ENCODE measurements at regions not wholly inside any gene's neighbourhood (a gene's known extent, or its start where the extent isn't known, plus 50 kb on each side); places are given as distances from the start of the nearest gene placed in this dataset.

DNA sequence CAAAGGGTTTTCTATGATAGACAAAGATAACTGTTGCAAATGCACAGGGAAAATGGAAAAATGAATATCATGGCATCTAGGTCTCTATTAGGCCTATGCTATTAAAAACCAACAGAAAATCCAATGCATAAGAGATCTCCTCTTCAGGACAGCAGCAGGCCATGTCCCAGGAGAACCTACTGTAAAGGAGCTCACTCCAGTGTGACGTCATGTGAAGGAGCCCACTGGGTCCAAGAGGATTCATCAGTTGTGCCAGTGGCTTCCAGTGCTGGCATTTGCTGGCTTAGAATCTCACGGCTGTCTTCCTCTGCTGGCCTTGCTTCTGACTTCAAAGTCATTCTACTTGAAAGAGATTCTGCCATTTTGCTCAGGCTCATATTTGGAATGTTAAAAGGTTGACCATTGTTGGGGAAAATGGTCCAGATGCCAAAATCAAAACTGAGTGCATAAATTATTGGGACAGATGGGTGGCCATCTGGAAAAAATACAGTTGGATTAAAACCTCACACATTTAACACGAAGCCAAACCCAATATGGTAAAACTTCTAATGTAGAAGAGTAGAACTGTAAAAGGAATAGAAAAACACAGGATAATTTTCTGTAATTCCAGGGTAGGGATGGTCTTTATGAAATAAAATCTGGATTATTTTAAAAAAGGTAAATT lies 75.4 kb upstream of the ARID2 start:
- Histone ChIP-seq H3K27ac (ENCODE audit: low read depth in 2 of 2, low read length in 1 of 2) (no peak overlapping the region), H3K36me3 (ENCODE audit: control insufficient read depth in 2 of 2, insufficient read depth in 2 of 2, low read length in 1 of 2) (no peaks in the 10 kb centered on the region), H3K27me3 (ENCODE audit: control insufficient read depth in 1 of 2, insufficient read depth in 2 of 2, low read length in 2 of 2) (no peaks in the 10 kb centered on the region), H3K9me3 (ENCODE audit: control insufficient read depth in 2 of 2, insufficient read depth in 1 of 2, low read depth in 1 of 2, low read length in 1 of 2) (no peaks in the 10 kb centered on the region), H3K4me3 (ENCODE audit: low read depth in 1 of 2, low read length in 2 of 2) (no peak overlapping the region), H3K4me1 (ENCODE audit: control insufficient read depth in 2 of 2, insufficient read depth in 2 of 2, low read length in 1 of 2) (no peaks in the 10 kb centered on the region)
- WGBS, 2 donors: 85 to 91% methylated on average over 3 of the region's 3 CpGs

DNA sequence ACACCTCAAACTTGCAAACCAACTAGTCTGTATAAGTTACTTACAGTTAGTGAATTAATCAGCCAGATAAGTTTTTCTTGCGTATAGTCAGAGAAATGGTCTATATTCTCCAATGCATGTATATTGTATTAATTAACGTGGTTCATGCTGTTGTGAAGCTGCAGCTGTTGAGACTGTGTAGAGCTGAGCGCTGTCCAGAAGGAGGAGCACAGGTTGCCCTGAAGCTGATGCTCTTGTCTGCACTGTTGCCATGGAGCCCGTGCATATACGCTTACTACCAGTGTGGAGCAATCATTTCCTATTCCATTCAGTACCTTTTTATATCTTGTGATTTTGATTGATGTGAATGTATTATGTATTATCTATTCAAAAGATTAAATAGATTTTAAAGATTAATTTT lies 74.3 kb upstream of the ARID2 start:
- no peak overlapping the region for H3K27ac ChIP-seq (ENCODE audit: low read depth in 2 of 2, low read length in 1 of 2)
- no peaks in the 10 kb centered on the region for H3K9me3 ChIP-seq (ENCODE audit: control insufficient read depth in 2 of 2, insufficient read depth in 1 of 2, low read depth in 1 of 2, low read length in 1 of 2)
- no peaks in the 10 kb centered on the region for H3K4me1 ChIP-seq (ENCODE audit: control insufficient read depth in 2 of 2, insufficient read depth in 2 of 2, low read length in 1 of 2)
- H3K4me3 ChIP-seq (ENCODE audit: low read depth in 1 of 2, low read length in 2 of 2): no peak overlapping the region
- 43 to 52% methylated on average over 5 of the region's 5 CpGs for WGBS, 2 donors
- H3K36me3 ChIP-seq (ENCODE audit: control insufficient read depth in 2 of 2, insufficient read depth in 2 of 2, low read length in 1 of 2): no peaks in the 10 kb centered on the region
- no peaks in the 10 kb centered on the region for H3K27me3 ChIP-seq (ENCODE audit: control insufficient read depth in 1 of 2, insufficient read depth in 2 of 2, low read length in 2 of 2)

DNA sequence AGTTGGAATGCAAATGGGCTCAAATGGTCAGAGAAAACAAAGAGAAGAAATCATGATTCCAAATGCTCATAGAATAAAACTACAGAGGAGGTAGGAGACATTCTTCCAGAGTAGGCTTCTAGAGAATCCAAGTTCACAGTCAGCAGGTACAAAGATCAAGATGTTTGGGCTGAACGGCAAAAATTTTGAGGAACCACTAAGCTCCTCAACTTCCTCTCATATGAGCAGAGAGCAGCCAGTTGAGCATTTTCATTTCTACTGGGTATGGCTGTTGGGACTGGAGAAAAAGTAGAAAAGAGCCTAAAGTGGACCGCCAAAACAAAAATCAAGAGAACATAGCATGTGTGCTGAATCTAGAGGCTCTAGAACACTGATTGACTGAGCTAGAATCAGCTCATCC lies 73.8 kb upstream of the ARID2 start:
- Histone ChIP-seq H3K27ac (ENCODE audit: low read depth in 2 of 2, low read length in 1 of 2) (no peak overlapping the region), H3K4me1 (ENCODE audit: control insufficient read depth in 2 of 2, insufficient read depth in 2 of 2, low read length in 1 of 2) (no peaks in the 10 kb centered on the region), H3K27me3 (ENCODE audit: control insufficient read depth in 1 of 2, insufficient read depth in 2 of 2, low read length in 2 of 2) (no peaks in the 10 kb centered on the region), H3K9me3 (ENCODE audit: control insufficient read depth in 2 of 2, insufficient read depth in 1 of 2, low read depth in 1 of 2, low read length in 1 of 2) (no peaks in the 10 kb centered on the region), H3K4me3 (ENCODE audit: low read depth in 1 of 2, low read length in 2 of 2) (no peak overlapping the region), H3K36me3 (ENCODE audit: control insufficient read depth in 2 of 2, insufficient read depth in 2 of 2, low read length in 1 of 2) (no peaks in the 10 kb centered on the region)
- 76 to 91% methylated on average over 2 of the region's 2 CpGs for WGBS, 2 donors

DNA sequence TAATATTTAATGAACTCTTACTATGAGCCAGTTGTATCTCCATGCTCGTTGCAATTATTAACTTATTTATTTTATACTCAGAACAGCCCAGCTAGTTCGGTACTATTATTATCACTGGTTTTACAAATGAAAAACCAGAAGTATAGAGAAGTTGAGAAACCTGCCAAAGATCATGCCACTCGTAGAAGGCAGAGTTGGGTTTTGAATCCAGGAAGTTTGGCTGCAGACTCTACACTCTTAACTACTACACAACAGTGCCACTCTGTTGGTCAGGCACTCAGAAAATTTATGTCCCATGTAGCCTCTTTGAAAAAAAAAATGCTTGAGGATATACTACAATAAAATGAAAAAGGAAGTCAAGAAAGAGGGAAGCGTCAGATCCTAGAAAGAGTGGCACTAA lies 71.5 kb upstream of the ARID2 start:
- Histone ChIP-seq H3K4me1 (ENCODE audit: control insufficient read depth in 2 of 2, insufficient read depth in 2 of 2, low read length in 1 of 2) (no peaks in the 10 kb centered on the region), H3K9me3 (ENCODE audit: control insufficient read depth in 2 of 2, insufficient read depth in 1 of 2, low read depth in 1 of 2, low read length in 1 of 2) (no peaks in the 10 kb centered on the region), H3K27ac (ENCODE audit: low read depth in 2 of 2, low read length in 1 of 2) (no peak overlapping the region), H3K4me3 (ENCODE audit: low read depth in 1 of 2, low read length in 2 of 2) (no peak overlapping the region), H3K27me3 (ENCODE audit: control insufficient read depth in 1 of 2, insufficient read depth in 2 of 2, low read length in 2 of 2) (no peaks in the 10 kb centered on the region), H3K36me3 (ENCODE audit: control insufficient read depth in 2 of 2, insufficient read depth in 2 of 2, low read length in 1 of 2) (no peaks in the 10 kb centered on the region)
- 85 to 86% methylated on average over 4 of the region's 4 CpGs for WGBS, 2 donors

DNA sequence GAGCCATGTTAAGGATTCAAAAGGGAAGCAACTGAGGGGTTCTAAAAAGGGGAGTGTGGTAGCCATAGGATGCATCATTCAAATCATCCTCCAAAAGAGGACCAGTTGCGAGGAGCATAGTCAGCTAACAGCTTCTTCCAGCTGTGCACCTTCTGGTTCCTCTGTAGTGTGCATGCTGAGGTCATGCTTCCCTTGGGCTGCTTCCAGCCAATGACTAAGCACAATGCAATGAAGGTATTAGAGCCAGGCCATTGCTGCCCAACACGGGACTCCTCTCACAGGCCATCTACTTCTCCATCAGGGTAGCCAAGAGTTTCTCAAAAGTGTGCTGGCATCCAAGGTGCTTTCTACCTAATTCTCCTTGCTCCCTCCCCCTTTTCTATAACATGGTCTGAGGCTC lies 69.2 kb upstream of the ARID2 start:
- Histone ChIP-seq H3K9me3 (ENCODE audit: control insufficient read depth in 2 of 2, insufficient read depth in 1 of 2, low read depth in 1 of 2, low read length in 1 of 2) (no peaks in the 10 kb centered on the region), H3K36me3 (ENCODE audit: control insufficient read depth in 2 of 2, insufficient read depth in 2 of 2, low read length in 1 of 2) (no peaks in the 10 kb centered on the region), H3K27me3 (ENCODE audit: control insufficient read depth in 1 of 2, insufficient read depth in 2 of 2, low read length in 2 of 2) (no peaks in the 10 kb centered on the region), H3K27ac (ENCODE audit: low read depth in 2 of 2, low read length in 1 of 2) (no peak overlapping the region), H3K4me3 (ENCODE audit: low read depth in 1 of 2, low read length in 2 of 2) (no peak overlapping the region), H3K4me1 (ENCODE audit: control insufficient read depth in 2 of 2, insufficient read depth in 2 of 2, low read length in 1 of 2) (no peaks in the 10 kb centered on the region)
- WGBS, 2 donors: 43 to 46% methylated on average over 2 of the region's 2 CpGs

DNA sequence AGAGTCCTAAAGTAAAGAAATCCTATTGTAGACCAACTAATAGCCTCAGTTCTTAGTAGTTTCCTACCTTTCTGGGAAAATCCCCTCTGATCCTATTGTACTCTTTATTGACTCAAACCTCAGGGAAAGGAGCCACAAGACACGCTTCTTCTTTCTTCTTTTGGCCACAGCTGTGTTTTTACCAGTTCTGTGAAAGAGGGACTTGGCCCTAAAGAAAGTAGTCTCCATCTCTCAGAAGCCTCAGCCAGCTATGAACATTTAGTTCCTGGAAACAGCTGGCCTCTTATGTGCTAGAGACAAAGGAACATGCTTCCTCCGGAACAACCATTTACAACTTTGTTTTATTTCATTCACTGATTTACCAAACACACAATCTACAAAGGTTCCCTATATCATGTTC lies 66.1 kb upstream of the ARID2 start:
- H3K4me1 ChIP-seq (ENCODE audit: control insufficient read depth in 2 of 2, insufficient read depth in 2 of 2, low read length in 1 of 2): no peaks in the 10 kb centered on the region
- no peak overlapping the region for H3K27ac ChIP-seq (ENCODE audit: low read depth in 2 of 2, low read length in 1 of 2)
- H3K4me3 ChIP-seq (ENCODE audit: low read depth in 1 of 2, low read length in 2 of 2): no peak overlapping the region
- no peaks in the 10 kb centered on the region for H3K27me3 ChIP-seq (ENCODE audit: control insufficient read depth in 1 of 2, insufficient read depth in 2 of 2, low read length in 2 of 2)
- 35 to 51% methylated on average over 2 of the region's 2 CpGs for WGBS, 2 donors
- no peaks in the 10 kb centered on the region for H3K36me3 ChIP-seq (ENCODE audit: control insufficient read depth in 2 of 2, insufficient read depth in 2 of 2, low read length in 1 of 2)
- H3K9me3 ChIP-seq (ENCODE audit: control insufficient read depth in 2 of 2, insufficient read depth in 1 of 2, low read depth in 1 of 2, low read length in 1 of 2): no peaks in the 10 kb centered on the region

DNA sequence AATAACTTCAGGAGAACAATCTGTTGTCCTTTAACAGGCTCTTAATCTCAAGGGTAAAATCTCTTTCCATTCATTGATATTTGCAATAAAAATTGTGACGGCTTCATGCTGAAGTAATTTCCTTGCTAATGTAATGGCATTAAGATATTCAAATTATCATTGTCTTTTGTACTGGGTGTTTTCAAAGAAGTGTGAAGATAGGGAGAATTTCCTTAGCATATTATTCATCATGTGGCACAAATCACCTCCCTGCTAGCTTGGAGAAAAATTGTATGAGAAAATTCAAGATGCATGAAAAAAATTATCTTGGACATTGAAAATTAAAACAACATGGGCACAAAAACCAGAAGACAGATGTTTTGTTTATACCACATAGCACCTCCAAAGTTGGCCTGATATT lies 63.6 kb upstream of the ARID2 start:
- Histone ChIP-seq H3K36me3 (ENCODE audit: control insufficient read depth in 2 of 2, insufficient read depth in 2 of 2, low read length in 1 of 2) (no peaks in the 10 kb centered on the region), H3K27ac (ENCODE audit: low read depth in 2 of 2, low read length in 1 of 2) (no peak overlapping the region), H3K4me1 (ENCODE audit: control insufficient read depth in 2 of 2, insufficient read depth in 2 of 2, low read length in 1 of 2) (no peaks in the 10 kb centered on the region), H3K4me3 (ENCODE audit: low read depth in 1 of 2, low read length in 2 of 2) (no peak overlapping the region), H3K9me3 (ENCODE audit: control insufficient read depth in 2 of 2, insufficient read depth in 1 of 2, low read depth in 1 of 2, low read length in 1 of 2) (no peaks in the 10 kb centered on the region), H3K27me3 (ENCODE audit: control insufficient read depth in 1 of 2, insufficient read depth in 2 of 2, low read length in 2 of 2) (no peaks in the 10 kb centered on the region)
- WGBS, 2 donors: 82 to 88% methylated on average over 1 of the region's 1 CpG

DNA sequence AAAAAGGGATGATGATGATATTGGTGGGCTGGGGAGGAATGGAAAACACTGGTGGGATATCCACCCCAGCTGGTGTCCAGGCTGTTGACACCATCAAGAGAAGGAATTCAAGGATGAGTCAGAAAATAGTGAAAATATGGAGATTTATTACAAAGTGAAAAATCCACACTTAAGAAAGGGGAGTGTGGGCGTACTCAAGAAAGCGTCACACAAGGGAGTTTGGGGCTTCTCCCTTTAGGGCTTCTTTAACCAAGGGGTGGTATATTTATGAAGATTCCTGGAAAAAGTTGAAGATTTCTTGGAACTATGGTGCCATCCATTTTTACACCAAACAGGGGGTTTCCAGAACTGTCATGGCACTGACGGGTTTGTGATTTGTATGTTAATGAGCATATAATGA lies 63.1 kb upstream of the ARID2 start:
- H3K27ac ChIP-seq (ENCODE audit: low read depth in 2 of 2, low read length in 1 of 2): no peak overlapping the region
- 89 to 91% methylated on average over 3 of the region's 3 CpGs for WGBS, 2 donors
- H3K9me3 ChIP-seq (ENCODE audit: control insufficient read depth in 2 of 2, insufficient read depth in 1 of 2, low read depth in 1 of 2, low read length in 1 of 2): no peaks in the 10 kb centered on the region
- no peaks in the 10 kb centered on the region for H3K27me3 ChIP-seq (ENCODE audit: control insufficient read depth in 1 of 2, insufficient read depth in 2 of 2, low read length in 2 of 2)
- no peaks in the 10 kb centered on the region for H3K4me1 ChIP-seq (ENCODE audit: control insufficient read depth in 2 of 2, insufficient read depth in 2 of 2, low read length in 1 of 2)
- H3K36me3 ChIP-seq (ENCODE audit: control insufficient read depth in 2 of 2, insufficient read depth in 2 of 2, low read length in 1 of 2): no peaks in the 10 kb centered on the region
- no peak overlapping the region for H3K4me3 ChIP-seq (ENCODE audit: low read depth in 1 of 2, low read length in 2 of 2)

DNA sequence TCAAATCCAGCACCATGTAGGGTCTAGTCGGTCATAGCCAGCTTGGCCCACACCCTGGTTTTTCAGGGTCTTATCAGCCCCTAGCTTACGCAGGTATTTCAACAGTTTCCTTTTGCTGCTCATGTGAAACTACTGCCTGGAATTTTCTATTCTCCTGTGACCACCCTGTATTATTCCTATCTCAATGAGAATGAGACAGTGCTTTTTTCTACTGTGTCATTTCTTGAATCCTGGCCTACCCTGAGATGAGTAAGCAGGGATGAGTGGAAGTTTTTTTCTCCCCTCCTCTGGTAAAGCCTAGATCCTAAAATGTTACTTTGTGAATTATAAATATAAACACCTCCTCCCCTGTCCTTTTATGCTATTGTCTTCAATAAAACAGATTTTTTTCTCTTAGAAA lies 62.7 kb upstream of the ARID2 start:
- Histone ChIP-seq H3K27me3 (ENCODE audit: control insufficient read depth in 1 of 2, insufficient read depth in 2 of 2, low read length in 2 of 2) (no peaks in the 10 kb centered on the region), H3K4me3 (ENCODE audit: low read depth in 1 of 2, low read length in 2 of 2) (no peak overlapping the region), H3K27ac (ENCODE audit: low read depth in 2 of 2, low read length in 1 of 2) (no peak overlapping the region), H3K4me1 (ENCODE audit: control insufficient read depth in 2 of 2, insufficient read depth in 2 of 2, low read length in 1 of 2) (no peaks in the 10 kb centered on the region), H3K9me3 (ENCODE audit: control insufficient read depth in 2 of 2, insufficient read depth in 1 of 2, low read depth in 1 of 2, low read length in 1 of 2) (no peaks in the 10 kb centered on the region), H3K36me3 (ENCODE audit: control insufficient read depth in 2 of 2, insufficient read depth in 2 of 2, low read length in 1 of 2) (no peaks in the 10 kb centered on the region)
- 92 to 94% methylated on average over 2 of the region's 2 CpGs for WGBS, 2 donors

DNA sequence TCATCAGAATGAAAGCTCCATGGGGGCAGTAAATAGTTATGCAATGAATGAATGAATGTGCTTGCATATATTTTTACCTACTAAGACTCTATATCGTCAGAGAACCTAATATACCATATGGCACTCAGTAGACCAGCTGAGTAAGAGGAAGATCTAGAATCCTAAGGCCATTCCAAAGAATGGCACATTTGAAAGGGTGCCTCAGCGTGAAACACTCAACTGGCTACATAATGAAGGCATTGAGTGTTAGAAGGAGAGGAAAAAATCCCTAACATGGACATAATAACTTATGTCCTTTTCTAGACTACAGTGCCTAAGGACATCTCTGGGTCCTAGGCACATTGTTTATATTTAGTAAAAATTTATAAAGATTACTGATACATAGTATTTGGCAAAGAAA lies 61.7 kb upstream of the ARID2 start:
- WGBS, 2 donors: 92% methylated on average over 2 of the region's 2 CpGs
- Histone ChIP-seq H3K9me3 (ENCODE audit: control insufficient read depth in 2 of 2, insufficient read depth in 1 of 2, low read depth in 1 of 2, low read length in 1 of 2) (no peaks in the 10 kb centered on the region), H3K27me3 (ENCODE audit: control insufficient read depth in 1 of 2, insufficient read depth in 2 of 2, low read length in 2 of 2) (no peaks in the 10 kb centered on the region), H3K27ac (ENCODE audit: low read depth in 2 of 2, low read length in 1 of 2) (no peak overlapping the region), H3K4me1 (ENCODE audit: control insufficient read depth in 2 of 2, insufficient read depth in 2 of 2, low read length in 1 of 2) (no peaks in the 10 kb centered on the region), H3K36me3 (ENCODE audit: control insufficient read depth in 2 of 2, insufficient read depth in 2 of 2, low read length in 1 of 2) (no peaks in the 10 kb centered on the region), H3K4me3 (ENCODE audit: low read depth in 1 of 2, low read length in 2 of 2) (no peak overlapping the region)
